ENCODE measurements at regions not wholly inside any gene's neighbourhood (a gene's known extent, or its start where the extent isn't known, plus 50 kb on each side); places are given as distances from the start of the nearest gene placed in this dataset.

DNA sequence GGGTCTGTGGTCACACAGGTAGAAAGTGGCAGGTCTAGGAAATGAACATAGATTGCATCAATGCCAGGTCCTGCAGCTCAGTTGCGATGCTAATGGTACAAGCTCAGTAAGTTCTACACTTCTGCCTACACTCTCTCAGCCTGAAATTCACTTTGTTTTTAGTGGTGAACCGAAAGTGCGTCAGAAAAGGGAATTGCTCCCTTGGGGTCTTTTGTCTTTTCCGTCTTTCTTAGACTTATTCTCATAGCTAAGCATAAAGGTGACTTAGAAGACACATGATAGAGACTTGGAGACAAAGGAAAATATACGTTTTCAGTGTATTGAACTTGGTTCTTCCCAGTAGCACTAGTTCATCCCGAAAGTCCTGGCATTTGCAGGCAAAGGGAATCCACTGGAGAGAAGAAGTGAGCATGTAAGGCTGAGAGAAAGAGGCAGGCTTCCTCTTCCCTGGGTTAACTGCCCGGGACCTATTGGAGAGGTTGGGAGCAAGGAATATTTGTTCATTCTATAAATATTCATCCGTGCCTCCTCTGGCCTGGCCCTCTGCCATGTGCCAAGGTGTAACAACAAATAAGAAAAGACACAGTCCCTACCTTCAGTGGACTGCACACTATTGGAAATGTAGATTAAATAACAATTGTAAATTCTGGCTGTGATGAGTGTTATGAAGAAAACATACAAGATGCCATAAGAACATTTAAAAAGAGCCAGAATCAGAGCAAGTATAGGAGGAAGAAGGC is 785.8 kb downstream of the MED13L start:
- DNase-seq = no peak

- DNase-seq = no peak
These were observed 788.2 kb downstream of the MED13L start for GRCh38 chr12:115489253-115489652.

DNA sequence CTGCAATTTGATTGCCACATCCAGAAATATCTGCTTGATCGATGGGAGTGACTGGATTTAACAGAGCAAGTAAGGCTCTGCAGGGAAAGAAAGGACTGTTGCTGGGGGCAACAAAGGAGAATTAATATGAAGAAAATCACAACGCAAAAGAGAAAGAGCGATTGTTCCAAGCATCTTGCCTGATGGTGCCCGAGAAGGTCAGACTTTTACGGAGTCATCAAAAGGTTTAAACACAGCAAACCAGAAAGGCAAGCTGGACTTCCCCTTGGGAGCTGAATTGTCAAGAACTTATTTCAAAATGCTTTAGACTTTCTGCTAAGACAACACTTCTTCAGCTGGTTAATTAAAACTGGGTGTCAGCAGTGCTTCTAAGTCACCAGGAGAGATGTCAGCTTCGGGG is 791.5 kb downstream of the MED13L start:
- DNase-seq = no peak

DNA sequence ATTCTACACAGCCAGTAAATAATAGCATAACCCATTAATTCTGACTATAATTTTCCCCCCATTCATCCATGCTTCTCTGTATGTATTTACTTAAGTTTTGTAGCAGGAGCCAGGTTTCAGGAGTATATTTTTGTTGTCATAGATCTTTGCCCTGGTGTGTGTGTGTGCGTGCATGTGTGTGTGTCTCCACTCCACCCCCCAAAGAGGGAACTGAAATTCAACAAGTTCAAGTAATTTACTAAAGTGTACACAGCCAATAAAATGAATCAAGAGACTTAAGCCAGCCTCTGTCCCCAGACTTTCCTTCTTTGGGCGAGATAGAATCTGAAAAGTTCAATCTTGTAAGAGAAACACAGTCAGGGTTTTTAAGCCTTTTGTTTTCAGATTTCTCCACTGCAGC is 792.0 kb downstream of the MED13L start:
- no peak for DNase-seq

DNA sequence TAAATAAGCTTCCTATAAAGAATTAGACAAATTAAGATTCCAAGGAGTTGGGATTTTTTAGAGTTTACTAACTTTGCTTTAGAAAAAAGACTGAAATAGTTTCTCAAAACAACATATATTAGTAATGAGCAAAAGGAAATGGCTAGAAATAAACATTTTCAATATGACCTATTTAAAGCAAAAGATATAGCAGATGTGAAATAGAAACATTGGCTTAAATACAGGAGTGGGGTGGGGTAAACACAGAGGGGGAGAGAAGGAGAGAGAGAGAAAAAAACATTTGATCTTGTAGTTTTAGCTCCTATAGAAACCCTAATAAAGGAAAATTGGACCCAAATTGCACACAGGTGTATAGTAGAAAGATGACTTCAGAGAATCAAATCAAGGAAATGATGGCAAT is 794.5 kb downstream of the MED13L start:
- DNase-seq = no peak

DNA sequence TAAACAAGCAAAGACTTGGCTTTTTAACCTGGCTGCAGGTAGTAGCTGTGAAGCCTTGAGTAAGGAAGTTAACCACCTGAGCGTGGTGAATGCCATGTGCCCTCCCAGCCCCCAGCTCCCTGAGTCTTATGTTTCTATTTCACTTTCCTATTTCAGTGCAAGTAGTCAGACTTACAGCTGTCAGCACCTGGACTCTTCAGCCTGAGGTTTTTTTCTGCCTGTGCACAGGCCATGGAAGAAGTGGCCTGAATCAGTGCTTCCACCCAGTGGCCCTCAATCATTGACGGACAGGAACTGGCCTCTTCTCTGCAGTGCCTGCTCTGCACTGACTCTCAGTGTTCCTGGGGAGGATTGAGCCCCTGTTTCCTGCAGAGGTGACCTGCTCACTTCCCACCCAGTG is 796.4 kb downstream of the MED13L start:
- no peak for DNase-seq

- no peak for DNase-seq
These were observed 794.5 kb upstream of the TBX3 start for GRCh38 chr12:115478505-115478904.

- no peak for DNase-seq
These were observed 790.8 kb upstream of the TBX3 start for GRCh38 chr12:115474539-115475353.

- DNase-seq = no peak
These were observed 789.4 kb upstream of the TBX3 start for GRCh38 chr12:115473257-115473956.

GRCh38 chr12:115472852-115473251 is 788.9 kb upstream of the TBX3 start:
- no peak for DNase-seq

DNA sequence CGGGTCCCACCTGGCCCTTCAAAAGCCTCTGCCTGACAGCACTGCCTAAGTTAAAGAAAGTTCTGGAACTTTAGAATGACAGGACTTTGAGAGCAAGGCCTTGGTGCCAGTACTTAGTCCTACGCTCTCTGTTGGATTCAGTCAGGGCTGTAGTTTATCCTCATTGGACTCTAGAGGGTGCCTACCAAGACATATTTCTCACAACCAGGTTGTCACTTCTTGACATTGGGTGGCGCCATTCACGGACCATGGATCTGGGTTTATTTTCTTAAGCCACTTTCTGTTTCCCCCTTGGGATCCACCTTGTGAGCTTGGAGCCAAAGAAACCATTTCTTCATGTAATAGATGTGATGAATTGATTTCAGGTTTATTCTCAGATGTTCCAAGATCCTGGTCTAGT is 787.0 kb upstream of the TBX3 start:
- DNase-seq = no peak

- DNase-seq = no peak
These were observed 786.6 kb upstream of the TBX3 start for GRCh38 chr12:115470526-115470925.

DNA sequence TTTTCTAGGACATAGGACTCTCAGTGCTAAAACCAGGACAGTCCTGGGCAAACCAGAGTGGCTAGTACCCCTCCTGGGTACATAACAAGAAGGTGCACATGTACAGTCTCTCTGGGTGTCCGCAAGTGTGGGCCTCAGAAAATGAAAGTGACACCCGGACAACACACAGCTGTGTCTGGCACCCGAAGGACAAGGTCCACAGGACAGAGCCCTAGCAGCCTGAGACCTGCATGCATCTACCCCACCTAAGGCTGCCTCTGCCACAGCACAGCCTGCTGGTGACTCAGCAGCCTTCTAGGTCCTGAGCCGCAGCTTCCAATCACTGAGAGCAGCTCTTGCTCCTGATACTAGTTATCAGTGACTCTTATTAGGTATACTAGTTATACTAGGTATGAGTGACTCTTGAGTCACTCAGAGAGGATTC is 784.1 kb upstream of the TBX3 start:
- DNase-seq = no peak

DNA sequence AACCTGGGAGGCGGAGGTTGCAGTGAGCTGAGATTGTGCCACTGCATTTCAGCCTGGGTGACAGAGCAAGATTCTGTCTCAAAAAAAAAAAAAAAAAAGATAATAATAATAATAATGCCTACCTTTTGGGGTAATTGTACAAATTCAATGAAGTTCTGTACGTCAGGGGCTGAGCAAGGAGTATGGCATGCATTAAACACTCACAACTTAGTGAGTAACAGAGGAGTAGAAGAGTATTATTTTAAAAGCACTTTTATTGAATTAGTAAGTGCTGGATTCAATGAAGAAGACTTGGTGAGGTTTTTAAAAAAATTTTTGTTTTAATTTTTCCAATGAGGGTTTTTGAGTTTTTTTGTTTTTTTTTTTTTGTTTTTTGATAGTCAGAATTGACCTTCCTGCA is 783.6 kb upstream of the TBX3 start:
- DNase-seq = no peak

DNA sequence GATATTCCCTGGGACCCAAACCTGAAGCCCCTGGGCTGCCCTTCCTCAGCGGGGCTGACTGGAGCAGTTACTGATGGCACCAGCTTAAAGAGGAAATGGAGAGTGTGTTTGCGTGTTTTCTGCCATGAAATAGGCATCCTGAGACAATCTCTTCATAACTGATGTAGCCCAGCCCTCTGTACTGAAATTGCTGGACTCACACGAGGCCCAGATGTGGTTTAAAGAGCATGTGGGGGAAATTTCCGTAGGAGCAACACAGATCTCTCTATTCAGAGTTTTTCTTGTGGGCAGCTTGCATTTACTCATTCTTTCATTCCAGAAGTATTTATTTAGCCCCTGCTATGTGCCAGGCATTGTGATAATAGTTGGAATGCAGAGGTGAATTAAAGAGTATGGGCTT is 782.1 kb upstream of the TBX3 start:
- DNase-seq = no peak

GRCh38 chr12:115464661-115465060 is 780.7 kb upstream of the TBX3 start:
- no peak for DNase-seq

DNA sequence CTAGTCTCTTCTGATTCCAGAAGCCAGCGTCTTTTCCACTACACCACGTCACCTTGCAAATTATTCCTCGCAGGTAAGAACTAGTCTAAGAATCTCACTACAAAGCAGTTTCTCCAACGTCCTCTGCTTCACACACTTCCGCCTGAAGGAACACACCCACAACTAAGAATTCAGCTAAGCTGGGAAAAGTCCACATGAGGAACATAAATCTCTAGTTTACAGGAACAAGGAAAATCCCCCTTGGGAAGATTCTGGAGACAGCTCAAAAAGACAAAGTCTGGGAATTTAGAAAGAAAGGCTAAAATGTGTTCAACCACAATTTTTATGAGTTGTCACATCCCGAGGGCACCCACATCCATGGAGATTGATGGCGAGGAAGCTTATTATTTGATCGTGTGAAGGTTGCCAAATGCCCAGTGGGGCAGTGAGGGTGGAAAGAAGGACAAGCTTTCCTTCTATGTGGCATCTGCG is 780.2 kb upstream of the TBX3 start:
- no peak for DNase-seq

- DNase-seq = no peak
These were observed 777.4 kb upstream of the TBX3 start for GRCh38 chr12:115461401-115461800.

DNA sequence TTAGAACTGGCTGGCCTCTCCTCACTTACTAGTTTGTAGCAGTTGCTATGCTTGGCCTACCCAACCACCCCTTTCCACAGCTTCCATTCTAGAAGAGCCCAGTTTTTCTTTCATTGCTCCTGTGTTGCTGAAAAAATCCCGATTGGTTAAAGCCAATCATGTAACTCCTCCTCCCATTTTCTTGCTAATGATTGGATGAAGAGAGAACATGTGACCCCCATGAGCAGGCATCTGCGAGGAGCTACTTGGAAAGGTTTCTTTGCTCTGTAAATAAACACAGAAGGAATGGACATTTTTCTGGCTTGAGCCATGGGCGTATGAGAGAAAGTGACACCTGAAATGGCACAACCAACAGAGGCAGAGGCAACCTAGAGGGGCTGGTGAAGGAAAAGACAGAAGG is 773.8 kb upstream of the TBX3 start:
- DNase-seq = no peak

DNA sequence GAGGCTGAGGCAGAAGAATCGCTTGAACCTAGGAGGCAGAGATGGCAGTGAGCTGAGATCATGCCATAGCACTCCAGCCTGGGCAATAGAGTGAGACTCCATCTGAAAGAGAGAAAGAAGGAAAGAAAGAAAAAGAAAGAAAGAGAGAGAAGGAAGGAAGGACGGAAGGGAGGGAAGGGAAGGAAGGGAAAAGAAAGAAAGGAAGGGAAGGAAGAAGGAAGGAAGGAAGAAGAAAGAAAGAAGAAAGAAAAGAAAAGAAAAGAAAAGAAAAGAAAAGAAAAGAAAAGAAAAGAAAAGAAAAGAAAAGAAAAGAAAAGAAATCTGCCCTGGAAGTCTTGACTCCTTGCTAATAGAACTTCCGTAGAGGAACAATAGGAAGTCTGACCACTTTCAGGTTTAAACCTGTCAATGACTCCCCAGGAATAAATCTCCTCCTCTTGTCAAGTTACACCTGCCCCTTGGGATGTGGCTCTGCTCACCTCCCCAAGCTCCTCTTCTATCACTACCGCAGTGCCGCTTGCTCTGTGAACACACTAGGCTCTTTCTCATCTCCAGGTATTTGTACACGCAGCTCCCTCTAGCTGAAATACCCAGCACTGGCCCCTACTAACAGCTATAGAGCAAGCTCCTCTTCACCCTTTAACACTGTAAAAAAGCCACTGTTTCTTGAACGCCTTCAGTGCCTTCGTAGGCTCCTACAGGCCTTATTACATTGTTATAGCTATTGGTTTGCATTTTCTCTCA is 773.1 kb upstream of the TBX3 start:
- DNase-seq = no peak

- DNase-seq = no peak
These were observed 771.3 kb upstream of the TBX3 start for GRCh38 chr12:115455268-115455681.

DNA sequence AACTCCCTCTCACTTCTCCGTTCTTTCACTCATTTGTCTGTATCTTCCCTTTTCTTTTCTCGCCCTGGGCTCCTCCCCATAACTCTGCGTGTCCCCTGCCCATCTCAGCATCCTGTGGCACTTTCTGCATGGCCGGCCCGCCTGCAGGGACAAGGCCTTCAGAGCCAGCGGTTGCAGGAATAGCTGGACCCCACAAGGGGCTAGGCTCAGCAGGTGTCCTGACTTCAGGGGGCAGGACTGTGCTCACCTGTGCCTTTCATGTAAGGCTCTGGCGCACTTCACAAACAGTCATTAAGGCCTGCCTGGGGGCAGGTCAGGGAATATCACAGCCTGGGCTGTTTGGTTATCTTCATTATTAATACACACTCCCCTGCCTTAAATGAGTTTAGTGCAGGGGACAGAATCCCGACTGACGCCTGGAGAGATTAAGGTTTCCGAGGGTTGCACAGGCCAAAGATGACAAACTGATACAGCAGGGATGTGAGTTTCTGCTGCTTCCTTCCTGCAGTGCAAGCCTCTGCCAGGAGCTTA is 768.8 kb upstream of the TBX3 start:
- DNase-seq = no peak

Measured in kidney glomerular epithelial cell (primary cell).